Caki2 (cell line): ENCODE measurements at regions not wholly inside any gene's neighbourhood (a gene's known extent, or its start where the extent isn't known, plus 50 kb on each side); places are given as distances from the start of the nearest gene placed in this dataset.

Experiments used
- DNase-seq: peaks from one replicate; pipeline ENCODE4 v3.0.0-alpha.2; 2015; ENCODE audit warnings: low read depth
- in situ Hi-C: cut with HindIII; loops from 2 replicates; pipeline ENCODE4 v1.10.0; 2016; ENCODE audit warnings: low sequenced_read_pairs, low pct_unique_long_range_greater_than_20kb, mixed read lengths

GRCh38 chr14:97452314-97452713 is 655.1 kb downstream of the VRK1 start:
- no peak for DNase-seq
- in situ Hi-C loops, result no loop called here

- in situ Hi-C loops, result no loop called here
- DNase-seq, result no peak
These were observed 656.8 kb downstream of the VRK1 start for GRCh38 chr14:97453991-97454390.

GRCh38 chr14:97456462-97456861 is 659.3 kb downstream of the VRK1 start:
- in situ Hi-C loops, result no loop called here
- DNase-seq, result no peak

GRCh38 chr14:97456958-97457357 is 659.8 kb downstream of the VRK1 start:
- no peak for DNase-seq
- in situ Hi-C loops, result no loop called here

- in situ Hi-C loops, result no loop called here
- no peak for DNase-seq
These were observed 660.4 kb downstream of the VRK1 start for GRCh38 chr14:97457575-97458085.

- DNase-seq, result no peak
- in situ Hi-C loops, result no loop called here
These were observed 661.1 kb downstream of the VRK1 start for GRCh38 chr14:97458255-97458654.

GRCh38 chr14:97458661-97459579 is 661.7 kb downstream of the VRK1 start:
- in situ Hi-C loops, result no loop called here
- DNase-seq, result no peak

- in situ Hi-C loops, result no loop called here
- no peak for DNase-seq
These were observed 664.9 kb downstream of the VRK1 start for GRCh38 chr14:97462081-97462480.

GRCh38 chr14:97468220-97468619 is 671.0 kb downstream of the VRK1 start:
- in situ Hi-C loops, result no loop called here
- no peak for DNase-seq

GRCh38 chr14:97477353-97477752 is 680.2 kb downstream of the VRK1 start:
- in situ Hi-C loops, result no loop called here
- DNase-seq, result no peak

- in situ Hi-C loops, result no loop called here
- no peak for DNase-seq
These were observed 688.0 kb downstream of the VRK1 start for GRCh38 chr14:97485201-97485600.

GRCh38 chr14:97486601-97487120 is 689.5 kb downstream of the VRK1 start:
- in situ Hi-C loops, result no loop called here

GRCh38 chr14:97489750-97490149 is 692.6 kb downstream of the VRK1 start:
- in situ Hi-C loops, result no loop called here
- DNase-seq, result no peak

More at GRCh38 chr14:97486601-97487120, 689.5 kb downstream of the VRK1 start:
- DNase-seq, result no peak

GRCh38 chr14:97490521-97491070 is 693.4 kb downstream of the VRK1 start:
- no peak for DNase-seq
- in situ Hi-C loops, result no loop called here

GRCh38 chr14:97491697-97492096 is 694.5 kb downstream of the VRK1 start:
- in situ Hi-C loops, result no loop called here
- no peak for DNase-seq

- in situ Hi-C loops, result no loop called here
These were observed 702.8 kb downstream of the VRK1 start for GRCh38 chr14:97499790-97500481.

GRCh38 chr14:97506626-97507025 is 709.4 kb downstream of the VRK1 start:
- no peak for DNase-seq
- in situ Hi-C loops, result no loop called here

More at GRCh38 chr14:97499790-97500481, 702.8 kb downstream of the VRK1 start:
- no peak for DNase-seq

GRCh38 chr14:97513891-97514290 is 716.7 kb downstream of the VRK1 start:
- no peak for DNase-seq
- in situ Hi-C loops, result no loop called here
